ENCODE measurements at regions not wholly inside any gene's neighbourhood (a gene's known extent, or its start where the extent isn't known, plus 50 kb on each side); places are given as distances from the start of the nearest gene placed in this dataset.
A peak's percentile ranks its signal among the peaks of the same experiment; 100 is the strongest.

GRCh38 chr17:71334048-71334751 is 786.6 kb upstream of the SOX9 start:
- no peak for DNase-seq (ENCODE audit: low read depth in 4 of 4, low spot score in 2 of 4)

- no peak for DNase-seq (ENCODE audit: low read depth in 4 of 4, low spot score in 2 of 4)
Measured at GRCh38 chr17:71335212-71335611, 785.6 kb upstream of the SOX9 start.

- no peak for DNase-seq (ENCODE audit: low read depth in 4 of 4, low spot score in 2 of 4)
Measured at GRCh38 chr17:71337938-71338337, 782.9 kb upstream of the SOX9 start.

GRCh38 chr17:71338396-71338795 is 782.4 kb upstream of the SOX9 start:
- no peak for DNase-seq (ENCODE audit: low read depth in 4 of 4, low spot score in 2 of 4)

GRCh38 chr17:71339206-71339605 is 781.6 kb upstream of the SOX9 start:
- DNase-seq (ENCODE audit: low read depth in 4 of 4, low spot score in 2 of 4): no peak

GRCh38 chr17:71342737-71343136 is 778.1 kb upstream of the SOX9 start:
- DNase-seq (ENCODE audit: low read depth in 4 of 4, low spot score in 2 of 4): no peak

GRCh38 chr17:71349908-71350600 is 770.8 kb upstream of the SOX9 start:
- DNase-seq (ENCODE audit: low read depth in 4 of 4, low spot score in 2 of 4): no peak

GRCh38 chr17:71360301-71360700 is 760.5 kb upstream of the SOX9 start:
- DNase-seq (ENCODE audit: low read depth in 4 of 4, low spot score in 2 of 4): no peak

GRCh38 chr17:71361656-71362450 is 759.0 kb upstream of the SOX9 start:
- peak in 1 of 4 donors; percentile 6 for DNase-seq (ENCODE audit: low read depth in 4 of 4, low spot score in 2 of 4)

- DNase-seq (ENCODE audit: low read depth in 4 of 4, low spot score in 2 of 4): no peak
Measured at GRCh38 chr17:71363661-71364060, 757.2 kb upstream of the SOX9 start.

GRCh38 chr17:71371809-71372208 is 749.0 kb upstream of the SOX9 start:
- DNase-seq (ENCODE audit: low read depth in 4 of 4, low spot score in 2 of 4): no peak

GRCh38 chr17:71375948-71376347 is 744.9 kb upstream of the SOX9 start:
- DNase-seq (ENCODE audit: low read depth in 4 of 4, low spot score in 2 of 4): no peak

- no peak for DNase-seq (ENCODE audit: low read depth in 4 of 4, low spot score in 2 of 4)
Measured at GRCh38 chr17:71376933-71377332, 743.9 kb upstream of the SOX9 start.

- DNase-seq (ENCODE audit: low read depth in 4 of 4, low spot score in 2 of 4): no peak
Measured at GRCh38 chr17:71378036-71378435, 742.8 kb upstream of the SOX9 start.

GRCh38 chr17:71378741-71379140 is 742.1 kb upstream of the SOX9 start:
- DNase-seq (ENCODE audit: low read depth in 4 of 4, low spot score in 2 of 4): no peak

- no peak for DNase-seq (ENCODE audit: low read depth in 4 of 4, low spot score in 2 of 4)
Measured at GRCh38 chr17:71379512-71379911, 741.3 kb upstream of the SOX9 start.

GRCh38 chr17:71380535-71380934 is 740.3 kb upstream of the SOX9 start:
- no peak for DNase-seq (ENCODE audit: low read depth in 4 of 4, low spot score in 2 of 4)

- no peak for DNase-seq (ENCODE audit: low read depth in 4 of 4, low spot score in 2 of 4)
Measured at GRCh38 chr17:71380936-71381335, 739.9 kb upstream of the SOX9 start.

- no peak for DNase-seq (ENCODE audit: low read depth in 4 of 4, low spot score in 2 of 4)
Measured at GRCh38 chr17:71383091-71383490, 737.7 kb upstream of the SOX9 start.

GRCh38 chr17:71387456-71387855 is 733.4 kb upstream of the SOX9 start:
- DNase-seq (ENCODE audit: low read depth in 4 of 4, low spot score in 2 of 4): no peak

GRCh38 chr17:71392715-71393567 is 727.9 kb upstream of the SOX9 start:
- no peak for DNase-seq (ENCODE audit: low read depth in 4 of 4, low spot score in 2 of 4)
